NCI-H146 treated with DMSO at 0.1 percent for 48 hours (cell line): ENCODE measurements at regions not wholly inside any gene's neighbourhood (a gene's known extent, or its start where the extent isn't known, plus 50 kb on each side); places are given as distances from the start of the nearest gene placed in this dataset.

Source experiments
- DNase-seq: peaks from one replicate; lab custom pipeline; 2025; ENCODE audit not compliant: unreplicated experiment; lab: John Stamatoyannopoulos, UW

DNA sequence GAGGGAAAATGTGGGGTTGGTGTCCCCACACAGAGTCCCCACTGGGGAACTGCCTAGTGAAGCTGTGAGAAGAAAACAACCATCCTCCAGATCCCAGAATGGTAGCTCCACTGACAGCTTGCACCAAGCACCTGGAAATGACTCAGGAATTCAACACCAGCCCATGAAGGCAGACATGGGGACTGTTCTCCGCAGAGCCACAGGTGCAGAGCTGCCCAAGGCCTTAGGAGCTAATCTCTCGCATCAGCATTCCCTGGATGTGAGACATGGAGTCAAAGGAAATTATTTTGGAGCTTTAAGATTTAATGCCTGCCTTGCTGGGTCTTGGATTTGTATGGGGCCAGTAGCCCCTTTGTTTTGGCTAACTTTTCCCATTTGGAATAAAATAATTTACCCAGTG lies 367.9 kb downstream of the FAM133A start:
- no peak for DNase-seq

DNA sequence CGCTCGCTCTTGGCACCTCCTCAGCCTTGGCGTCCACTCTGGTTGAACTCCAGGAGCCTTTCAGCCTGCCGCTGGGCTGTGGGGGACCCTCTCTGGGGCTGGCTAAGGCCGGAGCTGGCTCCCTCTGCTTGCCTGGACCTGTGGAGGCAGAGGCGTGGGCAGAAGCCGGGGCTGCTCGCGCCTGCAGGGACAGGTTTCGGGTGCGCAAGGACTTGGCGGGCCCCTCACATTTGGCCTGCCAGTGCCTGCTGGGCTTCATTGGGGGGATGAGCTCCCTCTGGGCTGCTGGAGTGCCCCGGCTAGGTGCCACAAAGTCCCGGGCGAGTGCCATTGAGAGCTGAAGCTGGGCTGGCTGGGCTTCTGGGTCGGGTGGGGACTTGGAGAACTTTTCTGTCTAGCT lies 371.7 kb downstream of the FAM133A start:
- no peak for DNase-seq

GRCh38 chrX:94051926-94052325 lies 377.9 kb downstream of the FAM133A start:
- no peak for DNase-seq

DNA sequence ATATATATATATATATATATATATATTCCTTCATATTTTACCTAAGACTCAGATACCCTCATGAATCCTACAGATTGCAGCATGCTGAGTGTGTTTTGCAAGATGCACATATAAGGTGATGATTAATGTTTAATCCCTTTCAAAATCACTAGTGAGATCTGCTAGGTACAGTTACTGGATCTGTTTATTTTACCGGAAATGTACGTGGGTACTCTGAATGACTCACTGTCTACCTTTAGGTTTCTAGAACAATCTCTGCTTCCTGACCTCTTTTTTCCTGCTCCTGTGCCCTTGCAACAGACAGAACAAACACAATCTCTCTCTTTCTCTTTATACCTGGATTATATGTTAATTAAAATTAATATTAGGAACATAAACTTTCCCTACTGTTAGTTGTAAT lies 379.6 kb downstream of the FAM133A start:
- DNase-seq: no peak

DNA sequence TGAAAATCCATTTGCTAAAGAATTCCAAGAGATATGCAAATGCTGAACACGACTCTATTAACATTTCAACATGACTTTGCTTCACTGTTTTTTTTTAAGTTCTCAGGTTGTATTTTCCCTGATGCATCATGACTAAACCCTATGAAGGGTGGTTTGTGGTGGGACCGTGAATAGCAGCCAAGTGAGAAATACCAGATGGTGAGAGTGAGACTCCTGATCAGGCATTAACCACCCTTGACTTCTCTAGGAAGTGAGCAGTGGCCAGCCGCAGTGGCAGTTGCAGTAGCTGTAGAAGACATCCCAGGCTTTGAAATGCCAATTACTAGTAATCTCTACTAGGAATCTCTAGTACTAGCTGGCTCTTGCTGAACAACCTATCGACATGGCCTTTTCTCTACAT lies 383.4 kb downstream of the FAM133A start:
- no peak for DNase-seq

- no peak for DNase-seq
These were observed 384.8 kb downstream of the FAM133A start for GRCh38 chrX:94058728-94059382.

DNA sequence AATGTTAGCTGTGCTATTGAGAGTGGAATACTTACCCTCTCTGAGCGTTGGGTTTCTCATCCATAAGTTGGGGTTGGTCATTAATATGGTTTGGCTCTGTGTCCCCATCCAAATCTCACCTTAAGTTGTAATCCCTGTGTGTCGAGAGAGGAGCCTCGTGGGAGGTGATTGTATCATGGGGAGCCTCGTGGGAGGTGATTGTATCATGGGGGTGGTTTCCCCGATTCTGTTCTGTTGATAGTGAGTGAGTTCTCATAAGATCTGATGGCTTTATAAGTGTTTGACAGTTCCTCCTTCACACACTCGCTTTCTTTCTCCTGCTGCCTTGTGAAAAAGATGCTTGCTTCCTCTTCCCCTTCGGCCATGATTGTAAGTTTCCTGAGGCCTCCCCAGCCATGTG lies 391.1 kb downstream of the FAM133A start:
- DNase-seq: no peak

GRCh38 chrX:94089149-94089548 lies 415.1 kb downstream of the FAM133A start:
- DNase-seq: no peak

DNA sequence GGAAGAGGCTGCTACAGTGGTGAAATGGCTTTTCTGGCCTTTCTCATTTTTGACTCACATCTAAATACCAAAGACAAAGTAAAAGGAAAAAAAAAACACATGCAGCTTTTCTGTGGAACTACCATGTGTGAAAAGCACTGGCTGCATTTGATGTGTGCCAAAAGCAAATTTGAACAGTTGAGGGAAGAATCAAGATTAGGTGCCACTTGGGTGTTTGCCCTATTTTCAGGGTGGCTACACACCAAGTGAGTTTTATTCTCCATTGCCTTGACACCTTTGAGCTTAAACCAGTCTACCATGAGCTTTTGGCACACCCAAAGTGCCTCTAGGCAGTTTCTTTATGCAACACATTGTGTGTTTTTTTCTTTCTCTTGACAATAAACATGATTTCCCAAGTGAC lies 423.9 kb downstream of the FAM133A start:
- DNase-seq: no peak

DNA sequence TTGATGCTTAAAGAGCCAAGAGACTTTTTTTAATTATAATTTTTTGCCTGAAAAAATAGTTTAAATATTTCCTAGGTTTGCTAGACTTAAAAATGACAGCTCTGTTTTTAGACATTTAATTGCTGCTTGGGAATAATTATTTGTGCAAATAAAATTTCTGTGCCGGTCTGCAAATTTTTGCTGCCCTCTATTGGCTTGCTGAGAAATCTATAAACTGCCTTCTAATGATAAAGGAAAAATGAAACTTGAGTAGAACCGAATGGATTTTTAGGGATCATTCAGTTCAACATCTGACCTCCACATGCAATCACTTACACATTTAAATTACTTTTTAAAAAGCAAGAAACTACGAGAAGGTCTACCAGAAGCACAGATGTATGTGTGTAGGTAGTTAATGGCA lies 434.0 kb downstream of the FAM133A start:
- DNase-seq: no peak

DNA sequence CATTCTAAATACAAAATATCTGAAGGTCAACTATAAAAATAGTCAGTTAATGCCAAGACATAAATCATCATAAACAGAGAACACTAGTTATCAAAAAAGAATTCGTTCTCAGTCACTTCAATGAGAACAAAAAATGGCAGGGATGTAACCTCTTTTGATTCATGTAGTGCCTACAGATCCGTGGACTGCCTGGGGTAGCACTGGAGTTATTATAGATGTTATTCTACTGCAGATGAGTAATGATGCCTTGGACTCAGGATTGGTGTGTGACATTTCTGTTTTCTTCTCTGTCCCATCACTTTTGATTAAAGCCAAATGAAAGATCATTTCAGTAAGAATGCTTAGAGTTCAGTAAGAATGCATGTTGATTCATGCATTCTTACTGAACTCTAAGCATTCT lies 440.4 kb downstream of the FAM133A start:
- DNase-seq: no peak

DNA sequence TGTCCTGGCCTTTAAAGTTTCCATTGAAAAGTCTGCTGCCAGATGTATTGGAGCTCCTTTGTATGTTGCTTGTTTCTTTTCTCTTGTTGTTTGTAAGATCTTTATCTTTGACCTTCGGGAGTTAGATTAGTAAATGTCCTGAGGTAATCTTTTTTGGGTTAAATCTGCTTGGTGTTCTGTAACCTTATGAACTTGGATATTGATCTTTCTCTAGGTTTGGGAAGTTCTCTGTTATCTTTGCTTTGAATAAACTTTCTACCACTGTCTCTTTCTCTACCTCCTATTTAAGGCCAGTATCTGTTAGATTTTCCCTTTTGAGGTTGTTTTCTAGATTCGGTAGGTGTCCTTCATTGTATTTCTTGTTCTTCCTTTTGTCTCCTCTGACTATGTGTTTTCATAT lies 447.8 kb downstream of the FAM133A start:
- no peak for DNase-seq

DNA sequence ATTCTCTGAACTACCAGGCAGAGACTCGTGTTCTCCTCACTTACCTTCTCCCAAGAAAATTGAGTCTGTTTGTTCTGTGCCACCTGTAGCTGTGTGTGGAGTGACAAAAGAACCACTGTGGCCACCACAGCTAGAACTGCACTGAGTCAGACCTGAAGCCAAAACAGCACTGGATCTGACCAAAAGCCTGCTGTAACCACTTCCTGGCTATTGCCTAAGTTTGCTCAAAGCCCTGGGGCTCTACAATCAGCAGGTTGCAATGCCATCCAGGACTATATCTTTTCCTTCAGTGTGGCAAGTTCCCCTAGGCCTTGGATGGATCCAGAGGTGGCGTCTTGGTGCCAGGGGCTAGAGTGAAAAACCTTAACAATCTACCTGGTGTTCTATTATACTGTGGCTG lies 449.1 kb downstream of the FAM133A start:
- DNase-seq: no peak

GRCh38 chrX:94162971-94163370 lies 489.0 kb downstream of the FAM133A start:
- DNase-seq: no peak

- DNase-seq: no peak
These were observed 504.3 kb downstream of the FAM133A start for GRCh38 chrX:94178145-94178788.

GRCh38 chrX:94204524-94204923 lies 530.5 kb downstream of the FAM133A start:
- DNase-seq: no peak

DNA sequence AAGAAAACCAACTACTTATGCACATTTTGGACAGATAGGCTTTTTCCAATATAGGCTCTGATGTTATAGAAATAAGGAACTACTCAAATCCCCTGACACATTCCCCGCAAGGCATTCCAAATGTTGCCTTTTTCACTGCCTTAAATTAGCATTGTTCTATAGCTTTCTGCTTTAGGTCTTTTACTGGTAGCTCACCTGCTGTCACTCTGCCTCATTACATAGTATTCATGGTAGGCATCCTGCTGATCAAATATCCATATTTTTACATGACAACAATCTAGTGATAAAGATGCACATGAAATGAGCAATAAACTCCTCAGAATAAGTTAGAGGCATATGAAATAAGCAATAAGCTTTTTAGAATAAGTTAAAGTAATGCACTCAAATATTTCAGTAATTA lies 542.7 kb downstream of the FAM133A start:
- no peak for DNase-seq

DNA sequence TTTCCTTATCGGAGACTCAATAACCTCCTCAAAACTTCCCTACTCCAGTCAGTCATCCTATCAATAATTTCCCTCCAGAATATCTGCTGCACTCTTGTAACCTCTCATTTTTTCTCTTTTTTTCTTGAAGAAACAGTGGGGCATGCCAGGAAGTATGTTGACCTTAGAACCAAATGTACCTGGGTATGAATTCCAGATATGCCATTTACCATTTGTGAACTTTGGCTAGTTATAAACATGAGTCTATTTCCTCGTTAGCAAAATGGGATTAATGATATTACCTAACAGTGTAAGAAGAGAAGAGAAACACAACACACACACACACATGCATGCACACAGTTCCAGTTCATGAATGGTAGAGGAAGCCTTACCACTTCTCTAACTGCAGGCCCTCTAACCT lies 578.2 kb downstream of the FAM133A start:
- DNase-seq: no peak

DNA sequence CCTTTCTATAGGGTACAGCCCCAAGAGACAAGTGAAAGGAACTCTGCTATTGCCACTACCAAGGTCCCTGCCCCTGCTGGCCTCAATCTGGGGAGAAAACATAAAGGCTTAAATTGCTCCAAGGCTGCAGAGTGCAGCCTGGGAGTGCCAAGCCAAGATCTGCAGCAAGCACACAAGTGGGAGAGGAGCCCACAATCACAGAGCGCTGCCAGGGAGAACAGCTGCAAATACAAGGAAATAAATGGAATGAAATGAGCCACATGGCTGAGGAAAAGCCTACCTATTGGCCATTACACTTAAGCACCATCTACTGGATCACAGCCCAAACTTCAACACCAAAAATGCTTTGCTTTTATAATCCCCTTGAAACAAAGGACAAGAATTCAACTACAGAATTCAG lies 582.4 kb downstream of the FAM133A start:
- DNase-seq: no peak

DNA sequence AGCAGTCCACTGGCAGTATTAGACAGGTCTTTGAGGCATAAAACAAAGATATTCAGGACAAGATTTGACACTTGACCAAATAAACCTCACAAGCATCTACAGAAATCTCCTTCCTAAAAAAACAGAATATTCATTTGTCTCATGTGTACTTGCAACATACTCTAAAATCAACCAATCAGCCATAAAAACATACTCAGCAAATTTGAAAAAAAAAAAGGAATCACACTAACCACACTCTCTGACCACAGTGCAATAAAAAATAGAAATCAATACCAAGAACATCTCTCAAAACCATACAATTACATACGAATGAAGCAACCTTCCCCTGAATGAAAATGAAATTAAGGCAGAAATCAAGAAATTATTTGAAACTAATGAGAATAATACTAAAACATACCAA lies 591.3 kb downstream of the FAM133A start:
- no peak for DNase-seq

GRCh38 chrX:94288325-94288724 lies 614.3 kb downstream of the FAM133A start:
- DNase-seq: no peak

- DNase-seq: no peak
These were observed 615.0 kb downstream of the FAM133A start for GRCh38 chrX:94288972-94289371.

GRCh38 chrX:94302446-94302845 lies 628.4 kb downstream of the FAM133A start:
- no peak for DNase-seq
